LNCaP clone FGC (cell line): ENCODE measurements at regions not wholly inside any gene's neighbourhood (a gene's known extent, or its start where the extent isn't known, plus 50 kb on each side); places are given as distances from the start of the nearest gene placed in this dataset.

Source experiments
- DNase-seq: peaks from one replicate; pipeline ENCODE4 v3.0.0-alpha.2; 2011; ENCODE audit warnings: low read depth
- H3K4me3 ChIP-seq: 2 replicates; pipeline ENCODE4 v1.5.1; 2011; ENCODE audit warnings: mild to moderate bottlenecking, low read depth, low read length, control low read depth
- TF ChIP-seq, protein P1 (sequence below): IDR thresholded peaks from 2 replicates; pipeline ENCODE4 v1.5.1; 2012; ENCODE audit warnings: mild to moderate bottlenecking; ENCODE audit not compliant: control insufficient read depth, insufficient read depth; ENCODE audit errors: extremely low read depth

DNA sequence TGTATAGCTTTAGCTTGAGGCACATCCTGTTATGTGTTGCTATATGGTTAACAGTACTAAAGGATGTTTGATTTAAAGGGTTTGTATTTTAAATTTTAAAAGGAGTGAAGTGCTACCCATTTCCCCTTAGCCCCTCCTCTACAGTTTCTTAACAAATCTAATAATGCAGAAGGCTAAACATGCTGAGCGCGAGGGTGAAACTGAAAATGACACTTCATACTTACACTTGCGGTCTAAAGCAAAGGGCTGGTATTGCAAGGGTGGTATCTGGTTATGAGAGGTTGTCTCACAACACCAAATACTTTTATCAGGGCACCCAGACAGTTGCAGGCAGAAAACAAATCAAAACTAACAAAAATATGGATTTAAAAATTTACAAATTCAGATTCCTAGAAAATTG, 172.3 kb downstream of the SIPA1L2 start:
- no peak for DNase-seq
- no peak overlapping the region for H3K4me3 ChIP-seq
- TF ChIP-seq, protein P1, sequence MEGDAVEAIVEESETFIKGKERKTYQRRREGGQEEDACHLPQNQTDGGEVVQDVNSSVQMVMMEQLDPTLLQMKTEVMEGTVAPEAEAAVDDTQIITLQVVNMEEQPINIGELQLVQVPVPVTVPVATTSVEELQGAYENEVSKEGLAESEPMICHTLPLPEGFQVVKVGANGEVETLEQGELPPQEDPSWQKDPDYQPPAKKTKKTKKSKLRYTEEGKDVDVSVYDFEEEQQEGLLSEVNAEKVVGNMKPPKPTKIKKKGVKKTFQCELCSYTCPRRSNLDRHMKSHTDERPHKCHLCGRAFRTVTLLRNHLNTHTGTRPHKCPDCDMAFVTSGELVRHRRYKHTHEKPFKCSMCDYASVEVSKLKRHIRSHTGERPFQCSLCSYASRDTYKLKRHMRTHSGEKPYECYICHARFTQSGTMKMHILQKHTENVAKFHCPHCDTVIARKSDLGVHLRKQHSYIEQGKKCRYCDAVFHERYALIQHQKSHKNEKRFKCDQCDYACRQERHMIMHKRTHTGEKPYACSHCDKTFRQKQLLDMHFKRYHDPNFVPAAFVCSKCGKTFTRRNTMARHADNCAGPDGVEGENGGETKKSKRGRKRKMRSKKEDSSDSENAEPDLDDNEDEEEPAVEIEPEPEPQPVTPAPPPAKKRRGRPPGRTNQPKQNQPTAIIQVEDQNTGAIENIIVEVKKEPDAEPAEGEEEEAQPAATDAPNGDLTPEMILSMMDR = no peak

DNA sequence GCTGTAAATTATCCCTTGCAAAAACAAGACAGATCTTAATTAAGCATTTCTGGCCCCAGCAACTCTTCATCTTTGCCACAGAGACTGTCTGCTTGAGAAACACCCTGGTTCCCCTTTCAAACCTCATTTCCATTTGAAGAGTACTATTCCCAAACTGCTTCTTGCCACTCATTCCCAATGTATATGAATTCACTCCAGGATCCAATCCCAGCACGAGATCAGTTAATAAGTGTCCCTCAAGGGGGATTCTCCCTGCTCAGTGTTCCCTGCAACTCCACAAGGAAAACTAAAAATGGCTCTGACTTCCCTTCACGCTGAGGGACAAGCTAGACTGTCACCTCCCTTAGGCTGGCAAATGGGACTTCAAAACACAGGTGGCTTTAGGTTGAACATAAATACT, 173.2 kb downstream of the SIPA1L2 start:
- no peak overlapping the region for H3K4me3 ChIP-seq
- DNase-seq = no peak
- TF ChIP-seq, protein P1 = no peak

DNA sequence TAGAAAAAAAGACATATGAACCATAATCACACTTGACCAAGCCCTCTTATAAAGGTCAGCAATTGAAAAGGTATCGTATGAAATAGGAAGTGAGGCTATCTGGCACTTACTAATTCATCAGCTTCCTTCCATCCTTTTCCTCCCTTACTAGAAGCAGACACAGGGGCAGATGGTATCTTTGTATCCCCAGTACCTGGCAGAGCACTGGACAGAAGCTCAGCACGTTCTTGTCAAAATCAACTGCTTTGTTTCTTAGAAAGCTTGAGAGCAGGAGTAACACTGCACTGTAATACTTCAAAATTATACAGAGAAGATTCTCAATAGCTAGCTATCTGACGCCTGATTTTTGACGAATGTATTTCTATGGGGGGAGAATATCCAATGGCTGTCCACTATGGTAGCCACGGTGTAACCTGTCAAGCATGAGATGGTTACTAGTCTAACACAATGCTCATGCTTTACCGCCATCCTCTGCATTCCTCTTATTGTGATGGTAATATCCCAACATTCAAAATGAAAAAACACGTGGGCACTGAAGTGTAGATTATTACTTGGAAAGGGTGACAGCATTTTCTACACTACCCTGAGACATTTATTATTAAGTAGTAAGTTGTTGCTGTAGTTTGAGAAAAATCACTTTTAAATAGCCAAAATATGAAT, 175.6 kb downstream of the SIPA1L2 start:
- TF ChIP-seq, protein P1 = no peak
- no peak for DNase-seq

DNA sequence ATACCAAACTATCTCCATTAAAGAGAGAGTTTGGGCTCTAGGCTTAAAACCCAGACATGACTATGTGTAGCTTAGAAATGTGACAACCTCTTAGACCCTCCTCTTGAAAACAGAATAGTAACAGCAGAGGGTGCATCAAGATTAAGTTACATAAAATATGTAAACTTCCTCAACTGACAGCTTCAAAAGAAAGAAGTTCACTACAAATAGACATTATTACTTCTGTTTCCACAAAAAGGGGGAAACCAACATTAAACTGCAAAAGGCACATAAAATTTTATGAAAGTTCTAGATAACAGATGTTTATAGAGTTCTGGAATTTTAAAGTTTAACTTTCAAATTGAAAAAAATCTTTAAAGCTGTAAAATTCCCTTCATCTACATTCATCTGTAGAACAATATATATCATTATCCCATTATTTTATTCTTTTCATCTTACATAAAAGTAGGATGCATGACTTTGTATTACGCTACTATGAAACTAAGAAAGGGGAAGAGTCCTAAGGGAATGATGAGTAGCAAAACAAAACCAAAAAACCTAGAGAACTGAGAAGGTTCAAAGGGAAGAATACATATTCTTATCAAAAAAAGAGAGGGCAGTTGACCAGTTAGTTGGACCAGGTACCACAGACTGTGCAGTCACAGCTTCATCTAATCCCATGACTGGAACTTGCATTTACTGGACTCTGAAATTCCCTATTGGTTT, 177.0 kb downstream of the SIPA1L2 start:
- no peak overlapping the region for H3K4me3 ChIP-seq
- no peak for DNase-seq
- TF ChIP-seq, protein P1 = no peak

More for the DNA sequence above, 175.6 kb downstream of the SIPA1L2 start:
- no peak overlapping the region for H3K4me3 ChIP-seq

DNA sequence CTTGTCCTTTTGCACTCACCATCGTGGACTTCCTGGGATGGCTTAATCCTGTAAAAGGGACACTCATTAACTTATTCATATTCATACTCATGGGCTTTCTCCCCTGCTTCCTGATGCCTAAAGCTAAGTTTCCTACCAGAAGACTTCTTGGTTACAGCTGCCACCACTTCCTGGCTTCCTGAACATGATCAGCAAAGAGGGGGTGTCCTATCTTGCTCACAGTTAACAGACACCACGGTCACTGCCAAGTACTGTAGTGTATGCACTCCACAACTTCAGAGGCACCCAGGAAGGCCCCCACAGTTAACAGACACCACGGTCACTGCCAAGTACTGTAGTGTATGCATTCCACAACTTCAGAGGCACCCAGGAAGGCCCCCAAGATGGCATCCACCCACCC, 177.8 kb downstream of the SIPA1L2 start:
- H3K4me3 ChIP-seq = no peak overlapping the region
- DNase-seq = no peak
- TF ChIP-seq, protein P1 = no peak

DNA sequence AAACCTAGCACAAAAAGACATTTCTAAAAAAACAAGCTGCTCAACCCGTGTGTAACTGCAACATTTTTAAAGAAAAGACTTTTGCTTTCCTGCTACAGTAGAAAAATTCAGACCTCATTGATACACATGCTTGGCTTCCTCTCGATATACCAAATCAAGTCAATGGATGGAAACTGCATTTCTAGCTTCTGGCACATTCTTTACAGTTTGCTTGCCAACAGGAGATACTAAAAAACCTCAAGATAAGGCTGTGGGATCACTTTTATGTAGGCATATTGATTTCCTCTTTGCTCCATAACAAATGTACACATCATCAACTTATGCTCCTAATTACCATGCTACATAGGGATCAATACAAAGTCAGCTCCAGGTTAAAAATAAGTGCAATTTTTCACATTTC, 178.4 kb downstream of the SIPA1L2 start:
- no peak for DNase-seq
- TF ChIP-seq, protein P1 = no peak
- H3K4me3 ChIP-seq = no peak overlapping the region
